HUDEP-2 (cell line): ENCODE measurements at regions not wholly inside any gene's neighbourhood (a gene's known extent, or its start where the extent isn't known, plus 50 kb on each side); places are given as distances from the start of the nearest gene placed in this dataset.

Source experiments
- DNase-seq, 76 experiments: peaks; one replicate each; lab custom pipeline; 2025; ENCODE audit not compliant: unreplicated experiment in 76 of 76; lab: John Stamatoyannopoulos, UW

DNA sequence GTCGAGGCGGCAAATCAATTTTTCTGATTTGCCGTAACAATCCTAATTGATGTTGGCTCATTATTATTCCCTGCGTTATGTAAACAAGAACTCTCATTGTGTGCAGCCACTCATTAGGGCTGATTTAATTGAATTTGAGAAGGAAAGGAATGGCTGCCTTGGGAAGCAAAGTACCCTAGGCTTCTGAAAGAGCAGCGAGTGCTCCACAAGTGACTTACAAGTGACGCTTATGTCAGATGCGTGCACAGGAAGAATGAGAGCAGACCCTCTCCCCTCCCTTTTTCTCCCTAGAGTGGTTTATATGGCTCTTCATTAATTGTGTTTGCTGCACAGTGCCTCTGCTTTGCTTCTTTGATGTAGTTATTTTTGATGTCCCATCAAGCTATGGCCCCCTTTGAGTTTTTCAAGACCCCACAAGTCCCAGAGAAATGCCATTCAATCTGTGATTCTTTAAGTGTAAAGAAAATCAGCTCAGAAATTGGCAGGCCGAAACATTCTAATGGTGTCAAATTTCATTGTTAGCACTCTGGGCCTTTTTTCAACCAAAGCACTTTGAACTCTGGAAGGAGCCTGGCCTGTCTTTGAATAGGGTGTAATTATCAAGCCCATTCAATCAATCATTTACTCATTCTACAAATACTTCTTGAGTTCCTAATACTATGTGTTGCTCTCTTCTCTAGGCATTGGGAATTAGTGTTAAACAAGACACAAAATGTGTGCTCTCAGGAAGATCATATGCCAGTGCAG is 86.8 kb upstream of the VAV3 start:
- DNase-seq = no peak

DNA sequence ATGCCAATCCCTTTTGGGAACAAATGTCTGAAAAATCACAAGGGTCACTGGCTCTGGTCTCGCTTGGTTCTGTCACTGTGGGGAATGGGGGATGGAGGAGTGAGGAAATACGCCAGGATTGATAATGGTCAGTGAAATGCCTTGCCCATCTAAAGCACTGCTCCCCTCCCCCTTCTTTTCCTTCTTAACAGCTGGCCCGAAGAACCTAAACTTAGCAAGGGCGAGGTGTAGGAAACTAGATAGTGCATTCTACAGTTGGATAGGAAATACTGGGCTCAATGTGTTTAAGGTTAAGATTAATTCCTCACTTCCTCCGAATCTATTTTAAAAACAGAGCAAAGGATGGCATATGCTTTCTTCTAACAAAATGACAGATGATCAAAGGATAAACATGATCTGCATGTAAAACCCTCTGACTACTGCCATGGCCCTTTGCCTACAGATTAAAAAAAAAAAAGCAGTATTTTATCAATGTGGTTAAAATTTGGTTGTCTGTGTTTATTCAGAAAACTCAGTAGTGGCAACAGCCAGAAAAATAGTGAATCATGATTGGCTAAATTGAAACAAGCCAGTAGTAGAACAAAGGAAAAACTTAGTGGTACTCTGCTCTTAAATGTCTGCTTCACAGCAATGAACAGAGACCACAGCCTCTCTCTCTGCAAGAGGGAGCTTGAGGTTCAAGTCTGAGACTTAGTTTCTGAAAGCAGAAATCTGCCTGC is 86.1 kb upstream of the VAV3 start:
- DNase-seq = no peak

- no peak for DNase-seq
Measured at GRCh38 chr1:108050158-108050557, 85.2 kb upstream of the VAV3 start.

- DNase-seq = peak in 2 of 76 experiments; percentile 1 to 6
Measured at GRCh38 chr1:108049178-108049819, 84.3 kb upstream of the VAV3 start.

DNA sequence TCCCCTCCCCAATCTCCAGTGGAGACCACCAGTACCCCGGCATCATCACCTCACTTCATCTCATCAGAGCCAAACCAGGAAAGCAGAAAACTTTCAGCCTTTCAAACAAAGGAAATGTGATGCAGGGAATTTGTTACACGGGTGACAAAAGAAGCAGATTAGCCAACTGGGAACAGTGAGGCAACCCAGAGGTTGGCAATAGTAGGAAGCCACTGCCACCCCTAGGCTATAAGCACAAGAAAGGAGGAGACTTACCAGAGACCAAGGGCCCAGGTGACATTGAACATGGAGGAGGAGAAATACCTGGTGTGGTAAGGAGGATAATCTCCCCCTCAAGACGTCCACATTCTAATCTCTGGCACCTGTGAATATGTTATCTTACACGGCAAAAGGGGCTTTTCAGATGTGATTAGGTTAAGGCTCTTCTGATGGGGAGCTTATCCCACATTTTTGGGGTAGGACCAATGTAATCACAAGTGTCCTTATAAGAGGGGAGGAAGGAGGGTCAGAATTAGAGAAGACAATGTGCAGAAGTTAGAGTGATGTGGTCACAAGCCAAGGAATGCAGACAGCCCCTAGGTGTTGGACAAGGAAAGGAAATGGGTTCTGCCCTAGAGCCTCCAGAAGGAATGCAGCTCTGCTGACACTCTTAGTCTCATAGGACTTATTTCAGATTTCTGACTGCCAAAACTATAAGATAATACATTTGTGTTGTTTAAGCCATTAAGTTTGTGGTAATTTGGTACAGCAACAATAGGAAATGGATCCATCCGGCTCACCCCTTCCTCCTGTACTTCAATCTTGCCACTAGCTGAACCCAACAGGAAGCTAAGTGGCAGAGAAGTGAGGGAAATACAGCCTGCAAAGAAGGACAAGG is 83.6 kb upstream of the VAV3 start:
- DNase-seq = no peak

DNA sequence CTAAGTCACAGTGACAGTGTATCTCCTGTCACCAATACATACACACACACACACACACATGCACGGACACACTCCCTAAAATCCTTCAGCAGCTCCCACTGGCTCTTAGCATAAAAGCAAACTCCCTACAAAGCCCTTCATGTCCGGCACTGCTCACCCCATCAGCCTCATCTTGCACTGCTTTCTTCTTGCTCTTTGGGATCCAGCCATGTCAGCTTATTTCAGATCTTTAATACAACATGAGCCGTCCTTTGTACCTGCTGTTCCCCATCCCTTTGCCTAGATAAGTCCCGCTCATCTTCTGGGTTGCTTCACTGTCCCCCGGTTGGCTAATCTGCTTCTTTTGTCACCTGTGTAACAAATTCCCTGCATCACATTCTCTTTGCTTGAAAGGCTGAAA is 82.1 kb upstream of the VAV3 start:
- no peak for DNase-seq

GRCh38 chr1:108046026-108046425 is 81.0 kb upstream of the VAV3 start:
- no peak for DNase-seq

GRCh38 chr1:108045460-108045859 is 80.5 kb upstream of the VAV3 start:
- DNase-seq = no peak

DNA sequence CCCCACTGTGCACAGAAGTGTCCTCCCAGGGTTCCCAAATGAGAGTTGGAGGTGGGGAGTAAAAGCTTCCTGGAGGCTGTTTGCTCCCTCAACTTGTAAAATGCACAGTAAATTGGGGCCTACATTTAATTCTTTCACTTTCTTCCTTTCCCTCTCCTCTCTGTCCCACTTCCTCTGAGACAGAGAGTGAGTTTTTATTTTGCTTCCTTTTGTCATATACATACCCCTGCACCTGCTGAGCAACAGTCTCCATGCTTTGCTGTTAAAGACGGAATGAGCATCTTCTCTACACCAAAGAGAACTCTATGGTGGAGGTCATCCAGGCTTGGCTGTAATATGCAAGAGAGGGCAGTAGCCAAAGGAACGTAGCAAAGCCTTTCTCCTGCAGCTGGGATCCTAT is 79.3 kb upstream of the VAV3 start:
- DNase-seq = no peak

DNA sequence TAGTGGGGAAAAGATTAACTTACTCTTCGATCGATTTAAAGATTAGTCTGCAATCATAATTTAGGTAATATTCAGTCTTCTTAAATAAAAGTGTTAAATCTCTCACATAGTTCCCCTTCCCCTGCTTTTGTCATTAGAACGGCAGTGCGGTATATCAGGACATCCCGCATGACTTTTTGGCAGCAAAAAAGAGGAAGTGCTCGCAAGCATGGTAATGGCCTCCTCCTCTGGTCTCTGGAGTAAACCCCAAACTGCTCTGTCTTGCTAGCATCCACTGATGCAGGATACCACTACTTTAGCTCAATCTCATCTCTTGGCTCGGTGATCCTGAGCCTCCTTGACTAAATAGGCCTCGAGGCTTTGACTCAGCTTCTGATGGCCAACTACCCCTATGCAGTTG is 78.7 kb upstream of the VAV3 start:
- peak in 7 of 76 experiments; percentile 1 to 16 (median 8) for DNase-seq

DNA sequence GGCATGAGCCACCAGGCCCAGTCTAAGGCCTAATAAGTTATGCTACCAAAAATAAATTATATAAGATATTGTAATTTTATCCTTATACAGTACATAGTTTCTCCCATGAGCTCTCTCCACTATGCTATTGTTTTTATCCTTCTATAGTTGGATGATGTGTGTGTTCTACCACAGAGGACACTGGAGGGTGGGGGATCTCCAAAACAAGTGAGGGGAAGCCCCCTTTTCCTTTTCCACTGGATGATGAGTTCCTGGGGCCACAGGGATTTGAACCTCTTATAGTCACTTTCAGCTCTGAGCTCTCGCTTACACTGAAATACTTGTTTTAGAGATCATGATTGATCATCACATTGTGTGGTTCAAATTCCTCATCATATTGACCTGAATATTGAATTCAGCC is 77.6 kb upstream of the VAV3 start:
- no peak for DNase-seq

GRCh38 chr1:108041360-108042142 is 76.6 kb upstream of the VAV3 start:
- DNase-seq = no peak

- no peak for DNase-seq
Measured at GRCh38 chr1:108038653-108039236, 73.8 kb upstream of the VAV3 start.

DNA sequence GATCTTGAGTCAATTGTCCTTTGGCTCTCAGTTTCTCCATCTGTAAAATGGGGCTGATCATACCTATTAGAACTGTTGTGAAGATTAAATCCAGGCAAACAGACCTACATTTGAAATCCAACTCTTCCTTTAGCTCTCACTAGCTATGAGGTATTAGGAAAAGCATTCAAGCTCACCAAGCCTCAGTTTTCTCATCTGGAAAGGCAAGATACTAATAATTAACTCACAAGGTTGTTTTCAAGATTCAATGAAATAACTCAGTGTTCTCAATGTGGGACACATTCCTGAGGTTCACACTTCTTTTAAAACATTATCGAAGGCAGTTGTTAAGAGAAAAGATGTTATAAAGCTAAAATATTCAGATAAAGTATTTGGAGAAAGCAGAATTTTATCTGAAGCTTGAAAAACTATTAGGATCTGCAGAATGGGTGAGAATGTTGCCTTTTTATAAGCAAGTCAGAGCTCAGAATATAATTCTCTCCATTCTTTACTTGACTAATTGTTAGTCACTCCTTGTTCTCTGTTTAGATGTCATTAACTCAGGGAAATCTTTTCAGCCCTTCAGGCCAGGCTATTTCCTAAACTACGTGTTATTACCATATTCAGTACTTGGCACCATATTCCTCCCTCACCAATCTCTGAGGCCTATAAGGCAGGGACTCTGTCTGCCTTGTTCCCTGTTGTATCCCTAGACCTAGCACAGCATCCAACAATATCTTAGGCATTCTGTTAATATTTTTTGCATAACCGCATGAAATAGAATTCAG is 72.0 kb upstream of the VAV3 start:
- DNase-seq = no peak

DNA sequence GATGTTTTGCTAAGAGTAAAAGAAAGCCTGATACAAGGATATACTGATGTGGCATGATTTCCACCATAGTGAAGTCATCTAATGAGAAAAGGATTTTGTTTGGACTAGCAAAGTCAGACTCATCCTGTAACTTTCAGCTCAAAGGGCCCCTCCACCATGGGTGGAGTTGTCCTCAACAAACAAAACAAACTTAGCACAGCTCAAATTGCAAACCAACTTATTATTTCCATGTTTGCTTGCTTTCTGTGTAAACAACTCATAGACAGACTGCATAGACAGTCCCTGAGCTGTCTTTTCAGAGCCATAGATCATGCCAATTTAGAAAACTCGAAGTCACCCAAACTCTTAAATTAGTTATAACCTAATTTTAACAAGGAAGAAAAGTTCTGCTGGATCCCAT is 69.4 kb upstream of the VAV3 start:
- DNase-seq = no peak

GRCh38 chr1:108033550-108033951 is 68.6 kb upstream of the VAV3 start:
- DNase-seq = no peak

DNA sequence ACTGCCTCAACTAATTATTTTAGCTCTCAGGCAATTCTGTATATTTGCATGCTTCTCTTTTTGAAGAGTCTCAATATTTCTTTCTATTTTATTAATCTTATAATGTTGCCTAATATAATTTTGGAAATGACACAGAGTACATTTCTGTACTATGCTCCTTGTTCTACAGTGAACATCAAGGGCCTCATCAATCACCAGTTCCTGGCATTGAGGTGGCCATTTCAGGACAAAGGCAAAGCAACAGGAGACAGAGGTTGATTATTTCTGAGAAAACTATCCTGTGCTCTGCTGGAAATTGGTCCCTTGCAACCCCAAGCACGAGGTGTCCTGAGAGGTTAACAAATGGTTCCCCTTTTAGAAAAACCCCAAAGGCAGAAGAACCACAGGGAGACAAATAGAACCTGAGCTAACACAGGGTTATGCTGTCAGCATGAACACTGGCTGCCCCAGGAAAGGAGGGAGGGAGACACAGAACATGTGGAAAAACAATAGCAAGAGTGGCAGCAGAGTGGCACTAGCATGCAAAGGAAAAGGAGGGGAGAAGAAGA is 63.9 kb upstream of the VAV3 start:
- no peak for DNase-seq

- no peak for DNase-seq
Measured at GRCh38 chr1:108027389-108027788, 62.4 kb upstream of the VAV3 start.

DNA sequence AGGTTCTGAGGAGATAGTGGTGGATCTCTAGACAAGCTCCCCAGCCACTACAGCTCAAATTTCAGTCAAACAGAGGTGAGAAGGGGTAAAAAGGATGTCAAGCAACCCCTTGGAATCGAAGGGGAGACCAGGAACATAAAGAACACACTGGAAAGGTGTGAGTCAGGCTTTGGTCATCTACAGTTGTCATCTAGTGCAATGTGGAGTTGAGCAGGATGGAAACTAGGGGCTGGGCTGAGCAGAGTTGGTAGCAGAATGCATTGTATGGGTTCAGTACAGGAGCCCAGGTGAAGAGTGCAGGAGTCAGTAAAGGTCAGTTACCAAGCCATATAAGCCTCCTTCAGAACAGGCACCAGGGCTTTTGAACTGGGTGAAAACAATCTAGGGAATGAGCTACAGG is 52.7 kb upstream of the VAV3 start:
- DNase-seq = no peak
